ENCODE measurements at regions not wholly inside any gene's neighbourhood (a gene's known extent, or its start where the extent isn't known, plus 50 kb on each side); places are given as distances from the start of the nearest gene placed in this dataset.

DNA sequence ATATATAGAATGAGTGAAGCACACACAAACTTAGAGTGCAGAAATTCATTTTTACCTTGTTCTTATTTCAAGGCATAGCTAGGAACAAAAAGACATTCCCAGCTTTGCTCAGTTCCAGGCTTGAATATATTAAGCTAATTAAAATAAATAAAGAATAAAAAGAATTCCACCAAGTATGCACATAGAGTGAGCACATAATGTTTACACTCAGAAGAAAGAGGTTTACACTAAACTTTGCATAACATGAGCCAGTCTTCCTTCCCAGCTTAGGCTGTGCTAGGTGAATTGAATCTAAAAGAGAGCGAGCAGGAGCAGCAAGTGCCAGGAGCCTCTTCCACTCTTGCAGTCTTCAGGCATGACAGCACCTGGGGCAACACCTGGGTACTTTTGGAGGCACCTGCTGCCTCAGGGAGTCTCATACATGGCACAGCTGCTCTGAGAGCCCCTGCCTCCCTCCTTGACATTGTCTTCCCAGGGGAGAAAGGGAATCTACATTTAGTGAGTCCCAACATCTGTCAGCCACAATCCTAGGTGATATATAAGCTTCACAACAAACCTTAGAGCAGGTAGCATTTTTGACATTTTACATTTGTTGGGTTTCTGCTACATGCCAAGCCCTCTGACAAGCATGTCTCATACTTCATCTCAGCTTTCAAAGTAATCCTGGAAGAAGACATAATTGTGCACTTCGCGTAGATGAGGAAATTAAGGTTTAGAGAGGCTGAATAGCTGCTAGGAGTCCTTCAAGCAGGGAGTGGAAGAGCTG, 732.7 kb upstream of the TENM4 start:
- Mint-ChIP-seq H3K9me3 (peaks cover 20% of the 10 kb centered on the region), H3K27ac (no peak overlapping the region), H3K36me3 (ENCODE audit: low read depth) (no peaks in the 10 kb centered on the region), H3K4me3 (no peak overlapping the region), H3K27me3 (ENCODE audit: low read depth) (no peaks in the 10 kb centered on the region), H3K4me1 (ENCODE audit: low read depth) (no peaks in the 10 kb centered on the region)
- no peak for DNase-seq (ENCODE audit: low spot score)

GRCh38 chr11:80168796-80169195, 728.0 kb upstream of the TENM4 start:
- H3K27me3 Mint-ChIP-seq (ENCODE audit: low read depth): no peaks in the 10 kb centered on the region
- H3K4me1 Mint-ChIP-seq (ENCODE audit: low read depth): no peaks in the 10 kb centered on the region
- no peak overlapping the region for H3K27ac Mint-ChIP-seq
- no peak overlapping the region for H3K4me3 Mint-ChIP-seq
- no peak for DNase-seq (ENCODE audit: low spot score)
- no peaks in the 10 kb centered on the region for H3K36me3 Mint-ChIP-seq (ENCODE audit: low read depth)
- H3K9me3 Mint-ChIP-seq: peaks cover 13% of the 10 kb centered on the region

GRCh38 chr11:80167766-80168165, 726.9 kb upstream of the TENM4 start:
- Mint-ChIP-seq H3K36me3 (ENCODE audit: low read depth) (no peaks in the 10 kb centered on the region), H3K27me3 (ENCODE audit: low read depth) (no peaks in the 10 kb centered on the region), H3K4me3 (no peak overlapping the region), H3K9me3 (peaks cover 17% of the 10 kb centered on the region), H3K4me1 (ENCODE audit: low read depth) (no peaks in the 10 kb centered on the region), H3K27ac (no peak overlapping the region)
- DNase-seq (ENCODE audit: low spot score): no peak

DNA sequence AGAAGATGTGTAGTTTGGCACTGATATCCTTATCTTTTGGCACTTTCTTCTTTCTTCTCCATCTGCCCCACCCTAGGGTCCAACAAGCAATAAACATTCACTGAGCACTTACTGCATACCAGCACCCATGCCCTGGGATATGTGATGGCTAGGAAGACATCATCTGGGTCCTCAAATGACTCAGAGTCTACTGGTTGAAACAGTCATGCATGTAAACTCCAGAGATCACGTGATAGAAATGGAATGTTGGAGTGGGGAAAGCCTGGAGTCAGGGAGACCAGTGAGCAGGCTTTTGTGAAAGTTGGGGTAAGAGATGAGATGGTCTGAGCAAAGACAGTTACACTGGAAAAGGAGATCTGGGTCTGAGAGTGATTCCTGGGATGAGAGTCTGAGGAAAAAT, 724.9 kb upstream of the TENM4 start:
- Mint-ChIP-seq H3K36me3 (ENCODE audit: low read depth) (no peaks in the 10 kb centered on the region), H3K4me1 (ENCODE audit: low read depth) (no peaks in the 10 kb centered on the region)

DNA sequence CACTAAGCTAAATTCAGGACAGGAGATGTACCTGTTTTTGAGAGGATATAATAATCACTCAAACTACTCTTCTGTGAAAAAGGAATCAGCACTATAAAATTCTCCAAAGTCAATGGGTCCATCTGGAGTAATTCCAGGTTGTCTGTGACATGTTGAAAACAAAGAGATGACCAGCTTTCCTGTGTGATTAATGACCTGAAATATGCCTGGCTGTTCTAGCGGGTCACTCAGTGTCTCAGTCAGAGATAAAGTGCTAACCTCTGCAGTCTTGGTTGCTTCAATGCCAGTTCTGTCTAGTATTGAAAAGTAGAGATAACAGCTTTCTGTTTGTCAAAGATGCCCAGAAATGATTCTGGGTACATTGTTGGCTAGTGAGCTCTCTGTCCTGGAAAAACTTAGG, 722.6 kb upstream of the TENM4 start:
- peaks cover 4% of the 10 kb centered on the region for H3K9me3 Mint-ChIP-seq
- H3K4me3 Mint-ChIP-seq: no peak overlapping the region
- no peak overlapping the region for H3K27ac Mint-ChIP-seq
- no peaks in the 10 kb centered on the region for H3K36me3 Mint-ChIP-seq (ENCODE audit: low read depth)
- H3K4me1 Mint-ChIP-seq (ENCODE audit: low read depth): no peaks in the 10 kb centered on the region
- no peaks in the 10 kb centered on the region for H3K27me3 Mint-ChIP-seq (ENCODE audit: low read depth)
- no peak for DNase-seq (ENCODE audit: low spot score)

More for the DNA sequence above, 724.9 kb upstream of the TENM4 start:
- Mint-ChIP-seq H3K4me3 (no peak overlapping the region), H3K27me3 (ENCODE audit: low read depth) (no peaks in the 10 kb centered on the region), H3K27ac (no peak overlapping the region), H3K9me3 (peaks cover 4% of the 10 kb centered on the region)
- DNase-seq (ENCODE audit: low spot score): no peak

DNA sequence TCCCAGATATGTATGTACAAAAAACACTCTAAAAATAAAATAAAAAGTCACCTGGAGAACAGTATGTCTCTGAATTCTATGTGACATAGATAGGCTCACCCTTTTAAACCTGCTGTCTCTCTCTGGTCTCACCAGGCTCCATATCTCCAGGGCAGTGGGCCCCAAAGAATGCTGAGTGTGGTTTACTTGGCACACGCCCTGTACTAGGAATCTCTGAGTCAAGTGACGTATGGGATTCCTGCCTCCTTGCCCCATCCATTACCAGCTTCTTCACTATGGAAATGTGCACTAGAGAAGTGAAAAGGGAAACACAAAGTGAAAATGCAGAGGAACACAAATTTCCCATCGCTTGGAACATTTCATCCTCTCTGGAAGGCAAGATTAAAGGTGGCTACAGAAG, 722.2 kb upstream of the TENM4 start:
- Mint-ChIP-seq H3K27ac (no peak overlapping the region), H3K36me3 (ENCODE audit: low read depth) (no peaks in the 10 kb centered on the region)
- DNase-seq (ENCODE audit: low spot score): no peak

GRCh38 chr11:80162387-80162786, 721.6 kb upstream of the TENM4 start:
- Mint-ChIP-seq H3K27ac (no peak overlapping the region), H3K27me3 (ENCODE audit: low read depth) (no peaks in the 10 kb centered on the region), H3K9me3 (peaks cover 4% of the 10 kb centered on the region), H3K4me1 (ENCODE audit: low read depth) (no peaks in the 10 kb centered on the region), H3K4me3 (no peak overlapping the region), H3K36me3 (ENCODE audit: low read depth) (no peaks in the 10 kb centered on the region)
- no peak for DNase-seq (ENCODE audit: low spot score)

More for the DNA sequence above, 722.2 kb upstream of the TENM4 start:
- H3K27me3 Mint-ChIP-seq (ENCODE audit: low read depth): no peaks in the 10 kb centered on the region
- H3K4me3 Mint-ChIP-seq: no peak overlapping the region
- no peaks in the 10 kb centered on the region for H3K4me1 Mint-ChIP-seq (ENCODE audit: low read depth)
- H3K9me3 Mint-ChIP-seq: peaks cover 4% of the 10 kb centered on the region

GRCh38 chr11:80157447-80157846, 716.6 kb upstream of the TENM4 start:
- no peak for DNase-seq (ENCODE audit: low spot score)
- Mint-ChIP-seq H3K9me3 (no peaks in the 10 kb centered on the region), H3K4me1 (ENCODE audit: low read depth) (no peaks in the 10 kb centered on the region), H3K27ac (no peak overlapping the region), H3K36me3 (ENCODE audit: low read depth) (no peaks in the 10 kb centered on the region), H3K27me3 (ENCODE audit: low read depth) (no peaks in the 10 kb centered on the region), H3K4me3 (no peak overlapping the region)

DNA sequence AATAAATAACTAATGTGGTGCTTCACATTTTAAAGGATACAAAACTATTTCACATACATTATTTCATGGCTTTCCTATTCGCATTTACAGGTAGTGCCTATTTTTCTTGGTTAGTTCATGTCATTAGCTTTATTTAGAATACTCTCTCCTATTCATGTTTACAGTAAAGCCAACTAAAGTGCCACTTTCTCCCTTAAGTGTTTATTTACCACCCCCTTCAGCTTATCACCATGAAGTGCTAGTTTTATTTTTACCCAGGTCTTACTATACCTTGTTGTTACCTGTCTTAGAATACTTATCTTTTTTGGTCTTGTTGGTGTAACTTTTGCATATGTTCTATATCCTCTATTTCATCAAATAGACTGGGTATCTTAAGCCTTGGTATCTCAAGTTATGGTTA, 715.2 kb upstream of the TENM4 start:
- Mint-ChIP-seq H3K27ac (no peak overlapping the region), H3K27me3 (ENCODE audit: low read depth) (no peaks in the 10 kb centered on the region), H3K4me3 (no peak overlapping the region), H3K36me3 (ENCODE audit: low read depth) (no peaks in the 10 kb centered on the region), H3K4me1 (ENCODE audit: low read depth) (no peaks in the 10 kb centered on the region), H3K9me3 (no peaks in the 10 kb centered on the region)
- no peak for DNase-seq (ENCODE audit: low spot score)

DNA sequence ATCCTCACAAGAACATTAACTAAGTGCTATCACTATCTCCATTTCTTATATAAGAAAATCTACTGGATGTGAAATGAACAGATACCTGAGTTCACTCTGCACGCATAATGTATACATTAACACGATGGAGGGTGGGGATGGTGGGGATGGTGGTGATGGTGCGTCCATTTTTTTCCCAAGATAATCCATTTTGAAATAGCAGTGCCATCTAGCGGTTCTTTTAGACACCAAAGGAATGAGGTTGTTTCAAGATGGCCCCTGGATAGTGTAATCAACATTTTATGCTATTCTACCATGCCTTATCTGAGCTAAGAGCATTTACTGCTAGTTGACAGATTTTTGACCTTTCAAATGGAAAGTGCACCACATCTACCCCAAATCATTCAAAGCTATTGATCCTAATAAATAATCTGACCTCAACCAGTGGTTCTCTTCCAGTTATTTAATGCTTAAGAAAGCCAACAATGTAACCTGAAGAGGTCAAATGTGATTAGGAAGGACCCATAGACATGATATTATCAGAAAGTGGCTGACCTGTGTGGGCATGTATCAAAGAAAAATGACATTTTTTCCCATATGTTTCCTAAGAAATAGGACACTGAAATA, 714.7 kb upstream of the TENM4 start:
- Mint-ChIP-seq H3K36me3 (ENCODE audit: low read depth) (no peaks in the 10 kb centered on the region), H3K27ac (no peak overlapping the region), H3K4me1 (ENCODE audit: low read depth) (no peaks in the 10 kb centered on the region), H3K9me3 (no peaks in the 10 kb centered on the region), H3K27me3 (ENCODE audit: low read depth) (no peaks in the 10 kb centered on the region), H3K4me3 (no peak overlapping the region)
- DNase-seq (ENCODE audit: low spot score): no peak

DNA sequence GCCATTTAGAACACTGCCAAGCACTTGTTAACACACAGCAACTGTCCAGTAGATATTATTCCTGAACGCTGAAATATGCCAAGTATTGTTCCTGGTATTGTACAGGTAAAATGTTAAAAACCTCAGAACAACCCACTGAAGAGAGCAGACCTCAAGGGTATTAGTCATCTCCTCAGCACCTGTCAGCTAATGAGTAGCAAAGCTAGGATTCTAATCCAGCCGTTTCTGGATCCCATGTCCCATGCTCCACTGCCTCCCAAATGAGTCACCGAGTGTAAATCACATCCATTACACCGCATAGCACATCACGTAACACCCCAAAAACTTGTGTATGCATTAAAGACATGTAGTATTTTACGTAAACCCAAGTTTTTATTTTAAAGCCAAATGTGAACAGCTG, 705.4 kb upstream of the TENM4 start:
- DNase-seq (ENCODE audit: low spot score): no peak
- no peaks in the 10 kb centered on the region for H3K9me3 Mint-ChIP-seq
- no peaks in the 10 kb centered on the region for H3K36me3 Mint-ChIP-seq (ENCODE audit: low read depth)
- H3K4me1 Mint-ChIP-seq (ENCODE audit: low read depth): no peaks in the 10 kb centered on the region
- H3K4me3 Mint-ChIP-seq: no peak overlapping the region
- H3K27ac Mint-ChIP-seq: no peak overlapping the region
- no peaks in the 10 kb centered on the region for H3K27me3 Mint-ChIP-seq (ENCODE audit: low read depth)

- peaks cover 3% of the 10 kb centered on the region for H3K9me3 Mint-ChIP-seq
- no peaks in the 10 kb centered on the region for H3K4me1 Mint-ChIP-seq (ENCODE audit: low read depth)
- DNase-seq (ENCODE audit: low spot score): no peak
- no peaks in the 10 kb centered on the region for H3K36me3 Mint-ChIP-seq (ENCODE audit: low read depth)
- H3K27me3 Mint-ChIP-seq (ENCODE audit: low read depth): no peaks in the 10 kb centered on the region
- H3K27ac Mint-ChIP-seq: no peak overlapping the region
- no peak overlapping the region for H3K4me3 Mint-ChIP-seq
Observed at GRCh38 chr11:80144897-80145594, 704.2 kb upstream of the TENM4 start.

- Mint-ChIP-seq H3K36me3 (ENCODE audit: low read depth) (no peaks in the 10 kb centered on the region), H3K27me3 (ENCODE audit: low read depth) (no peaks in the 10 kb centered on the region), H3K4me1 (ENCODE audit: low read depth) (no peaks in the 10 kb centered on the region), H3K27ac (no peak overlapping the region), H3K9me3 (peaks cover 14% of the 10 kb centered on the region), H3K4me3 (no peak overlapping the region)
- no peak for DNase-seq (ENCODE audit: low spot score)
Observed at GRCh38 chr11:80136991-80137390, 696.2 kb upstream of the TENM4 start.

DNA sequence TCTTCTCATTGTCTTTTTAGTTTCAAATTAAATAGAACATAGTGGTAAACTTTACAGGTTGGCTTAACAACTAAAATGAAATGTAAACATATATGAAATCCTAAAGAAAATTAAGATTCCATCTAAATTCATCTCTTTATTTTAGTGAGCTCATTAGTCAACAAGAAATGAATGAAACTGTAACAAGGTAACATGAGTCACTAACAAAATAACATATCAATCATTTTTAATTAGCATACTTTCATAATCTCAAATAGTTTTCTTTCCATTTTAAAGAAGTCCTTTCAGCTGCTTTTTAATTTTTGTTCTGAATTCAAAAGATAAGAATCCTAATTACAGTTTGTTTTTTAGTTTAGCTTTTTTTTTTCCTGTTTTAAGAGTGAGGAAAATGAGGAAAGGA, 688.6 kb upstream of the TENM4 start:
- Mint-ChIP-seq H3K27me3 (ENCODE audit: low read depth) (no peaks in the 10 kb centered on the region), H3K9me3 (peaks cover 15% of the 10 kb centered on the region), H3K27ac (no peak overlapping the region), H3K36me3 (ENCODE audit: low read depth) (no peaks in the 10 kb centered on the region), H3K4me1 (ENCODE audit: low read depth) (no peaks in the 10 kb centered on the region), H3K4me3 (no peak overlapping the region)
- no peak for DNase-seq (ENCODE audit: low spot score)

Data from T-helper 2 cell treated with Interferon-gamma antibody and Interleukin-4, amounts not matched to agents 5 μg/mL and 100 μg/mL, for 36 hours (primary cell).